Inferior parietal cortex (tissue), 1 donor: ENCODE measurements at regions not wholly inside any gene's neighbourhood (a gene's known extent, or its start where the extent isn't known, plus 50 kb on each side); places are given as distances from the start of the nearest gene placed in this dataset.
"Not testable (repeated sequence)": the region's sequence is repeated elsewhere in the genome, so short reads cannot be mapped to it uniquely, and the experiment has no call there.

Experiments
- DNase-seq: peaks from one replicate; pipeline ENCODE4 v3.0.0-alpha.2; 2016; ENCODE audit errors: extremely low spot score

DNA sequence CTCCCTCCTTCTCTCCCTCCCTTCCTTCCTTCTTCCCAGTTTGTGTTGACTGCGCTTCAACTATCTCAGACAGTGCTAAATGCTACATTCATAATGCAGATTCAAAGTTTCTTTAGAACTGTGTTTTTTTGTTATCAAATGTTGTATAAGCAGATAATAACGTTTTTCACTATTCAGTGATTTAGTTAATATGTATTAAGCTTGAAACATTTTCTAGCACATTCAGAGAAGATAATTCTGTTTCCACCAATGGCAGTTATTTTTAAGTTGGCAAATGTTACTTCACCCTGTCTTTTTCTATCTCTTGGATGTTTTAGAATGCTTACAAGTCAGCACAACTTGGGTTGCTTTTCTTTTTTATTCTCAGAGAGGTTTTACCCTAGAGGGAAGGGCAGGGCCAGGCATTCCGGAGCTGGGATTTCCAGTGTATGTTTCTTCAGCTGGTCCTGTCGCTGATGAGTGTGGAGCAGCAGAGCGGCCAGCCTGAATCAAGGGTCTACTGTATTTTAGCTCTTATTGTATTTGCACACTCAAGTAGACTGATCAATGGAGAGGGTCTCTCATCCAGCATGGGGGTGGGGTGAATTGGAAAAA is 162.3 kb upstream of the ARHGAP20 start:
- DNase-seq, result no peak

DNA sequence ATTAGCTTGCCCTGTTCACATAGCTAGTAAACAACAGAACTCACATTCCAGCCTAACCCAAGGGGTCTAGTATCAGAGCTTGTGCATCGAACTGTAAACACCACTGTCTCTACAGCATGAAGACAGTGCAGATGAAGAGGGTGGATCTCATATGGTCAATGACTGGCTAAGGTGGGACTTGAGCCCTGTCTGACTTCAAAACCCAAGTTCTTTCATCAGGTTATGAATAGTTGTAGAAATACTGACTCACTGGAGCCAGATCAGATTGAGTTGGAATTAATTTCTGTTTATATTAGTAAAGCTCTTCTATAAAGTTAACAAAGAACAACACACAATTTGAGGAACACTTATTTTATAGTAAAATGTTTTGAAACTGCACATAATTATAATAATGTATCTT is 161.7 kb upstream of the ARHGAP20 start:
- no peak for DNase-seq

DNA sequence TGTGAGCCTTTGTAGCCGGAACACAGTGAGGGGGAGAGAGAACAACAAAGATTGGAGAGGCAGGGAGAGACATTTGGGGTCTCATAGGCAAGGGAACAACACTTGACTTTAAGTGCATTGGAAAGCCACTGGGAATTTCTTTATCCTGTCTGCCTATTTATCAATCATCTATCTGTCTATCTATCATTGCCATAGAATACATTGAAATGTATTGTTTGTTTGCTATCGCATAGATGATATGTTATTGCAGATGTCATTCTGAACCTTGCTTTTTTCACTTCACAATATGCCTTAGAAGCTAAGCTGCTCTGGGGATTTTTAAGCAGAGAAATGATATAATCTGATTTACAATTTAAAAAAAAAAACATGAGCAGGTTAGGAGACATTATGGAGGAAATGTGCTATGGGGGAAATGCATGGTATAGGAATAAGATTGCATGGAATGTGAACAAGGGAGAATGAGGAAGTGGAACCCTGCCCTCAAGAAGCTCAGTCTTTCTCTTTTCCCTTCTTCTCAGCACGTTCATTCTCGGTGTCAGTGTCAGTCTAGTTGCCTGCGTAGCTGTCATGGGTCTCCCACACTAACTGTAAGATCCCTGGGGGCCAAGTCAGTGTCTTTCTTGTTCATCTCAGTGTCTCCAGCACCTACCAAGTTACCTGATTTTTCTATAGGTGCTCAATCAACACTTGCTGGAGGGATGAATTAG is 158.7 kb upstream of the ARHGAP20 start:
- DNase-seq, result no peak

DNA sequence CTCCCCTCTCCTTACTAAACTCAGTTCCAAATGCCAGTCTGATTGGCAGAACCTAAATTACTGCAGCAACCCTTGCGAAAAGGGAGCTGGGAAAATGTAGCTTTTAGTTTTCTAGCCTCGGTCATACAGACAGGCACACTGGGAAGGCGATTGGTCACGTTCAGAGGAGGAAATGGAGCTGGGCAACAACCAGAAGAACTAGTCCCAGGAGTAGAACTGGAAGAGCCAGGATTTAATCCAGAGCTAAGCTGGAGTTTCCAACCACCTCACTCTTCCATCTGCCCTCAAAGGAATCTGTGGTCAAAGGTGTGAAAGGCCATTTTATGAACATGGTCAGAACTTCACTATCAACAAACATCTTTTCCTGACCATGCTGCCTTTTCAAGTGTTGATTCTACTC is 155.7 kb upstream of the ARHGAP20 start:
- DNase-seq, result no peak

DNA sequence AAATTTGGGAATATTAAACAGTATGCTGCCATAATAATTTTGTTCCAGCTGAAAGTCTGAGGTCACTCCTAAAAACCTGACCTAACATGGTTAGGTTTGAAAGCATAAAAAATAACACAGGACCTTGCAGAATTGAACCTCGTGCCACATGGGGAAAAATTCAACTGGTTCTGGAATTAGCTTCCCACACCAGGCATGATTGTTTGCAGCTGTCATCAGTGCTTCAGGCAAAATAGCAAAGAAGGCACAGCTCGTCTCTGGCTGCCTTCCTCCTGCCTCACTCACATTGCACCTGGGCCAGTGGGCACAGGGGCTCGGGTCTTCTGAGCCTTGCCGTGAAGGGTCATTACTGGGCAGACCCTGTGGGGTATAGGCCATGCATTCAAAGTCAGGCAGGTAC is 153.8 kb upstream of the ARHGAP20 start:
- no peak for DNase-seq

DNA sequence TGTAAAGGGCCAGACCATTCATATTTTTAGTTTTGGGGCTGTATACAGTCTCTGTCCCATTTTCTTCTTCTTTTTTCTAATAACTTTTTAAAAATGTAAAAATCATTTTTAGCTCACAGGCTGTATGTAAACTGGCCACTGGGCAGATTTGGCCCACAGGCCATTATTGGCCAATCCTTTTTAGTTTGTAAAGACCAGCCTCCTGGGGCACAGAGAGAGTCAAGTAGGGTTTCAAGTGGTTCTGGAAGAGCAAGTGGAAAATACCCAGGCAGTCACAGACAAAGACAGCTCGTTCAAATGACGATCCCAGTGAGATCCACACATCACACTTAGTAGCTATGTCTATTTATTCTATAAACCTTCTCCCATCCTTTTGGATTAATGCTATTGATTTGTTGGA is 150.2 kb upstream of the ARHGAP20 start:
- DNase-seq, result no peak

DNA sequence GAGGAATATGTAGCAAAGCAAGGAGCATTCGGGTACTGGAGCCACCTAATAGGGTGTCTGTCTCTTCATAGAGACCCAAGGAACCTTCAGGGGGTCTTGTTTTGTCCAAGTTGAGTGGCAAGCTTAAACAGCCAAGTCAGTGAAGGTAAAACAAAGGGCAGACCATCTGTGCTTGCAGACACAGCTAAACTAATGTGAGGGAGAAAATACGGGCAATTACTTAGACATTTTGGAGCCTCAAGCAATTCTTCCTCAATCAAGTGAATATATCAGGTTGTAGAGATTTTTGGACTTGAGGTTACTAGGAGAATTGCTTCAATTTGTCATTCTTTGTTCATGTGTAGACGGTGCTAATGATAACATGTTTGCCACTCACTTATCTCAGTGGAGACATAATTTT is 148.2 kb upstream of the ARHGAP20 start:
- DNase-seq, result no peak

DNA sequence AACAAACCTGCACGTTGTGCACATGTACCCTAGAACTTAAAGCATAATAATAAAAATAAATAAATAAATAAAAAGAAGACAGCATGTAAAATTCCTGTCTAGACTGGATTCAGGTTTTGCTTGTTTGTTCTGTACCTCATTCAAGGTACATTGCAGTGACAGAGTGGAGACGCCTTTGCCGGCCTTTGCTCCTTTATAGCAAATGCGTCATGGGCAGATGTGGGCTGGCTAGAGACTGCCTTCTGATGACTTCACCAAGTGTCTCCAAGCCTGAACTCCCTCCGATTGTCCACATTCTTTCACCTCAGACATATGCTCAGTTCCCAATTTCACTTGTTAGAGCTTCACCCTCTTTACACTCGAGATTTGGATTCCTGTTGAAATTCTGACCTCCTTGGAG is 147.8 kb upstream of the ARHGAP20 start:
- no peak for DNase-seq

DNA sequence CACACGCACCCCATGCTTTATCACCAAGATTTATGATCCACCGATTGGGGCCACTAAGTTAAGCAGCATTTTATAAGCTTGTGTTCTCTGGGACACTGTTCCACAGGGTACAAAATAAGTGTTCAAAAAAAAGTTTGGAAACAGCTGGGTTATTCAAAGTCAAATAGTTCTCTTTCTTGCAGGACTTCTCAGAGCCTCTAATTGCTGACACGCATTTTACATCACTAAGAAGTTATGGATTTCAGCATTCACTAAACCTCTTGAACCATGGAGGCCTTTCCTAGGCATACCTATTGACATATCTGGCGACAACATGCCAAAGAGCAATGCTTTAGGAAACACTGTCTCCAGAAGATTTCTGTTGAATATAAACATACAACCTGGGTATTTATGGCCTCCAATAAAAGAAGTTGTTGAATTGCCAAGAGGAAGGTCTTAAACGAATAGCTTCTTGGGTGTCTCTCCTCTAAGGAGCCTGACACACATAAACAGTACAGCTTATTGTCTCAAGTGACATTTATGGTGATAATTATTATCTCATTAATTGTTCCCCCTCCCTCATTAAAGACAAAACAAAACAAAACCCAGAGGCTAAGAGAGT is 147.1 kb upstream of the ARHGAP20 start:
- DNase-seq, result no peak

DNA sequence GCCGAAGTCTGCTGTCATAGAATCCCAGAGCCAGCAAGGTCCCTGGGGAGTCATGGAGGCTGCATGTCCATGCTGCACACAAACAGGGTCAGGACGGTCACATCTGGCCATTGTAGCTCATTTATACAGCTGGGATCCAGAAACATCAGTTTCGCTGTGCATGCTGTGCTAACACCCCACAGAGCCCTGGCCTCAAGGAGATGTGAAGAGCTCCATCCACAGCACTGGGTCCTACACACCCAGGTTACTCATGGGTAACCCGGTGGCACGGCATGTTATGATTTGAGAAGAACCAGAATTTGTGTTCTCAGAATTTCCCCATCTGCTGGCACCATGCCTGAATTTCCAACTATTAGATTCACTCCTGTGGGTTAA is 146.3 kb upstream of the ARHGAP20 start:
- no peak for DNase-seq

DNA sequence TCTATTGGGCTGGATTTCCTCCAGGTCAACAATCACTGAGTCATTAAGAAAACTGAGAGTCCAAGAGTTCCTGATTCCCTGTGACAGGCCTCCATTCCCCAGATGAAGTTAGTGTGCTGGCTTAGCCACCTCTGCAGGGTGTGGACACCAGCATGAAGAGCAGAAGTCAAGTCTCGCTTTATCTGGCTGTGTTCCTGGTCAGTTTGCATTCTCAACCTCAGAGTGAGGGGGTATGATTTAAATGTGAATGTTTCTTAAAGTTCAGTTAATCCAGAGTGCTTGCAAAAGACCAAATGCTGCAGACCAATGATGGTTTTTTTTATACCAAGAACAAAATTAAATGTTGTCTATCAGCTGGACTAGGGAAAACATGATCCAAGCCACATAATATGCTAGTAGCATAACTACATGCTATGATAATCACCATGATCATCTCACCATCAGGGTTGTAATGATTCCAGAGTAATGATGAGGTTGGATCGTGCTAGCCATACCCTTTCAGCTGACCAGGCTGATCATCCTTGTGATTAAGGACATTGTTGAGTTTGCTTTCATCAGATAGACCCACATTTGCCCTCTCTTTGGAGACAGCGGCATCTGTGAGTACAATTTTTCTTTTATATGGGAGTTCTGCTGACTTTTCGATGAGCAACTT is 145.8 kb upstream of the ARHGAP20 start:
- no peak for DNase-seq

DNA sequence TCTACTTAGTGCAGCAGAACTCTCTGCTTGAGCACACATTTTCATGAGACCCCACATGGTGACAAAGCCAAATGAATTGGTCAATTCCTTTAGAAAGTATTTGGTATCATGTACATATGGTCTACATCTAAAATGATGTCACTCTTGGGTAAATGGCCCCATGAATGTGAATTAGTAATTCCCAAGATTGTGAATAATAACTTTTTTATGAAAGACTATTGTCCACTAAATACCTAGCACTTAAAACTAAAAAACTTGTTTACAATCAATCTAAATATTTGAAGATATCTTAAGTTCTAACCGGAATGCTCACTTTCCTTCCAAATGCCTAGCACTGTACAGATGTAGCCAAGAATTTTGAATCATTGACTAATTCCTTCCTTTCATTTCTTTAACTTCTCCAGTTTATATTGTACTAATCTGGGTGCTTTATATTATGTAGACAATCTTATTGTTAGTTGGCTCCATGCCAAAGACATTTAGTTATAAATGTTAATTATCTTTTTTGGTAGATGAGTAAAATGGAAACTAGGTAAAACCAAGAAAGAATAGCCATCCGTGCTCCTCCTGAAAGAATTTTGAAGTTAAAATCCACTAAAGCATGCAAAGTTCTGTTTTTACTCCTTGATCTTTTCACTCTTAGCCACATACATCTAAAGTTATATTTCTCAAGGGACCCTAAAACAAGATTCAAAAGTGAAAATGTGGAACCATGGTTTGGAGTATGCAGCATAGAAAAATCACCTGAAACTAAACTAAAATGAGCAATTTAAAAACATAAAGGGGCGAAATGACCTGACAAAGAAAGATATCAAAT is 145.0 kb upstream of the ARHGAP20 start:
- DNase-seq, result no peak

DNA sequence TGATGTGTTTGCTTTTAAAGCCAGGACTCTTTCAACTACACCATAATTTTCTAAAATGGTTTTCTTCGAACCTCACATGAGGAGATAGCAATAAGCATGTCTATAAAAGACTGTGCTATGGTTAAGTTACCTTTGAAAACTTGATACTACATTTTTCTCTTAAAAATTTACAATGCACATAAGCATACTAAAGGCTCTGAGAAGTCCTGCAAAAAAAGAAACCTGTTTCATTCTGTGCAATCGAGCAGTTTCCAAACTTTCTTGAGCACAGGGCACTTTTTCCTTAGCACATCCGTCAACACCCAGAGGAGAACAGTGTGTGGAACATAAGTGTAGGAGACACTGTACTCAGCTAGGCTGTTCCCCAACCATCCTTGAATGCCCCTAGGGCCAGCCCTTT is 144.1 kb upstream of the ARHGAP20 start:
- no peak for DNase-seq

DNA sequence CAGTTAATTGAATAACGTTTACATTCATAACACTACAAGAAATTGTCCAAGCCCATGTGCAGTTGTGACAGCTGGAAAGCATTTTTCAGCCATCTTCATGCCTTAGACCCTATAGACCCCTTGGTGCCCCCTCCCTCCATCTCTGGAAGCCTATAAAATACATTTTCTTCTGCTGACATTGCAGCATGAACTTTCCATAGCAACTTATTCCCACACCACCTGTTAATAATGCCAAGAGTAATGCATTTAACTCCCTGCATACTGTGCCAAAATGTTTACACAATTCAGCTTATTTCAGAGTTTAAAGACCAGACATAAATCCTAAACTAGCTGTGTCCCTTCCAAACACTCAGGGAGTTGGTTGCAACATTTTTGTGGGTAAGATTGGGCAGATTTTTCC is 143.0 kb upstream of the ARHGAP20 start:
- DNase-seq, result no peak

DNA sequence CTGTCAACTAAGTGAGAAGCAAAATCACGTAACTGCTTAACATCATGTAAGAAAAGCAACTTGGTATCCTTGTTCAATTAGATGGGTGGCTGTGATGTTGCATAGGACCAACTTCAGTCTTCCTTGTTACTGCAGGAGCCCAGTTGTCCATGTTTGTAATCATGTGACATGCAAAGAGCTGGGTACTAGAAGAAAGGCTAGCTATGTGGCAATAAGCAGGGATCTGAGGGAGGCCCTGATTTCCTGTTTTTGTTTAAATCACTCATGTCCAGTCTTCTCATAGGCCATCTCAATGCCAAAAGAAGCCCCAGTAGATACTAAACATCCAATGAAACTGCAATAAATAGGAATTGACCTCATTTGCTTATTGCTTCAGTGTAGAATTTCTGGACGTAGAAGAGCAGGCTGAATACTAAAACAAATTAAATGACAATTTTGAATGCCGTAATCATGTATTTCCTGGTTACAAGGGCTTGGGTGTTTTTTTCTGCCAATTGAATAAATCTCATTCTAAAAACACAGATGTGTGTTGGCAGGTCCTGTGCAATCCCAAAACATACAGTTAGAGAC is 140.8 kb upstream of the ARHGAP20 start:
- no peak for DNase-seq

DNA sequence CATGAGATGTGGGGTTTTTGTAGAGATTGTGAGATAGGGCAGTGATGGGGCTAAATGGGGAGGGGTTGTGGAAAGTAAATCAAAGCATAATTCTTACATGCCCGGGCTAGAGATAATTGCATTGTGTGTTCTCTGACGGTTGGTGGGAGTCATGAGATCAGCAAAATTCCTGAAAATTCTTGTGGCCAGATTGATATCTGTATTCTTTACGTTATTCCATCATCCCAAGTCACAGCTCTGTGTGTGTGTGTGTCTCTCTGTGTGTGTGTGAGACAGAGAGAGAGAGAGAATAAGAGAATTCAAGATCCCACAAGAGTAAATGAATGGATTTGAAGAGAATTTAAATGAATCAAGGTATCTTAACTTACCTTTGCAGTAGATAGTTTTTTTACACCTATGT is 138.6 kb upstream of the ARHGAP20 start:
- DNase-seq, result no peak

DNA sequence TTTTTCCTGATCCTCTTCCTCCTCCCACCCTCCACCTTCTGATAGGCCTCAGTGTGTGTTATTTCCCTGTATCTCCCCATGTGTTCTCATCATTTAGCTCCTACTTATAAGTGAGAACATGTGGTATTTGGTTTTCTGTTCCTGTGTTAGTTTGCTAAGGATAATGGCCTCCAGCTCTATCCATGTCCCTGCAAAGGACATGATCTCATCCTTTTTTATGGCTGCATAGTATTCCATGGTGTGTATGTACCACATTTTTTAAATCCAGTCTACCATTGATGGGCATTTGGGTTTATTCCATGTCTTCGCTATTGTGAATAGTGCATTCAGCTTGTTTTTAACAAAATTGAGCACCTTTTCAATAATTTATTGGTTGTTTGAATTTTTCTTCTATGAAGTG is 130.8 kb upstream of the ARHGAP20 start:
- not testable (repeated sequence) for DNase-seq

DNA sequence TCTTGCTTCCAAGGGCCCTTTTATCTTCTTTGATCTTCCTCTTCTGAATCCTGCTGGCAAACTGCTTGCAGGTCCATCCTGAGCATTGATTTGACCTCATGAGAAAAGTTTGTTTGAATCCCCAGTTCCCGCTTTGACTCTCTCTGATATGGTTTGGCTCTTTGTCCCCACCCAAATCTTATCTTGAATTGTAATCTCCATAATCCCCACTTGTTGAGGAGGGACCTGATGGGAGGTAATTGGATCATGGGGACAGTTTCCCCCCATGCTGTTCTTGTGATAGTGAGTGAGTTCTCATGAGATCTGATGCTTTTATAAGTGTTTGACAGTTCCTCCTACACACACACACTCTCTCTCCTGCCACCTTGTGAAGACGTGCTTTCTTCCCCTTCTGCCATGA is 126.6 kb upstream of the ARHGAP20 start:
- no peak for DNase-seq

DNA sequence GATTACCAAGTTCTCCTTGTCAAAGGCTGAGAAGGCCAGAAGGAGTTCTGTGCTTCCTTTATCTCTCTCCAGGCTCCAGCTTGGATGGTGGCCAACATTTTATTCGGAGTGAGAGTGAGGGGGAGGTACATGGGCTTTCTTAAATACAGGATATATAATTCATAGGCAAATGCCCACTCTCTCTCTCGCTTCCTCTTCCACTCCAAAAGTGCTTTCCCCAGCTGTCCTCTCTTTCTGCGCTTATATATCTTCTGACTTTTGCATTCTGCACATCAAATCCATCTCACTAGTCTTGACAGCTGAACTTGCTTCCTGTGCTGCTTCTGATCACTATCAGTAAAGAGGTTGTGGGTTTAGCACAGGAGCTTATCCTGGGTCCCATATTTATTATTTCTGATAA is 125.4 kb upstream of the ARHGAP20 start:
- no peak for DNase-seq

DNA sequence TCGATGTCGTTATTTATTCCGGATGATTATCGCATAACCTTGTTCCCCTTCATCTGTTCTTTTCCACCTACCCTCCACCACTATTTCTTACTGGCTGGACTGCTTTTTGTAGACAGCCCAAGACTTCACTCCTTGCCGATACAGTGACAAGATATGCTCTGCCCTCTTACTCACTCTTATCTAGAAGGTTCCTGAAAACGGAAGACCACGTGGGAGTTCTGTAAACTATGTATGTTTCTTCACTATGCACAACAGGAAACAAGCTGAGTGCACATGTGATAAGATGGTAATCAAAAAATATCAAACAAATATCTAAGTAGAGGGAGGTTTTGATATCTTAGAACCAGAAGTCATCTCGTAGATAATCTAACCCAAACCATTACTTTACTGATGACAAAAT is 122.9 kb upstream of the ARHGAP20 start:
- DNase-seq, result no peak

DNA sequence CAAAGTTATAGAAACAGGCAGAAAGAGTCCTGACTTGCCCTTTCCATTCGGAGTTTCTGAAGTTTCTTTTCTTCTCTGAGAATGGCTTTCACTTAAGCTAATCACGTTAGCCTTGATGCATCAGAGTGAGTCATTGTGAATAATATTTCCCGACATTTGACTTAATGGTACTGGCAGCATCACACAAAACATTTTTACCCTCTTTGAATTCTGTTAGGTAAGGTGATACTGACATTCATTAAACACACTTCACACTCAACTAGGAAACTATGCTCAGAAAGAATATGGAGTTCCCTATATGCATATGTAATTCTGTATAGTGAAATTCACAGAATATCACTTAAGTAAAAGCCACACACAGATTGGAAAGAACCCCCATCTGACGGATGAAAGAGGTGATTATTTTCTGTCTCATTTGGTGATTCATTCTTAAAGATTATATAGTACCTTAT is 120.8 kb upstream of the ARHGAP20 start:
- DNase-seq, result no peak

DNA sequence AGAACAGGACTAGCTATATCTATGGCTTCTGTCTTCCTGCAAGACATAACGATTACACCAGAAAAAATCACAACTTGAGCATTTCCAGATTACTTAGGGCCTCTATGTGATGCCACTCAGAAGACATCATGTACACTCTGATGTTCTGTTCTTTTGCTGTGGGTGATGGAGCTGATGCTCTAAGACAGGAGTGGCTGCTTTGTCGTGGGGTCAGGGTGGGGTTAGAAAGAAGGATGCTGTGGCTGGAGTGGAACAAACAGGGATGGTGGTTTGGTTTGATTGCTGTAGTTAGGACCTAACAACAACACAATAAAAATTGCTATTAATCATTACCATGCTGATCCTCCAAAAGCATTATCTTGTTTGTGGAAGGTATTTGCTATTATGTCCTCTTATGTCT is 120.3 kb upstream of the ARHGAP20 start:
- no peak for DNase-seq
